ENCODE measurements at regions not wholly inside any gene's neighbourhood (a gene's known extent, or its start where the extent isn't known, plus 50 kb on each side); places are given as distances from the start of the nearest gene placed in this dataset.
"Not testable (repeated sequence)": the region's sequence is repeated elsewhere in the genome, so short reads cannot be mapped to it uniquely, and the experiment has no call there.

- Mint-ChIP-seq H3K4me3 (no peak overlapping the region), H3K27me3 (ENCODE audit: low read depth) (no peaks in the 10 kb centered on the region), H3K9me3 (peaks cover 5 to 11% of the 10 kb centered on the region in 2 donors), H3K27ac (no peak overlapping the region), H3K36me3 (ENCODE audit: insufficient read depth in 2 of 2) (no peaks in the 10 kb centered on the region), H3K4me1 (ENCODE audit: low read depth) (no peaks in the 10 kb centered on the region)
- DNase-seq (no peak), ATAC-seq (replicated peaks in 1 of 2) (no peak)
These were observed 530.6 kb upstream of the ROBO2 start for GRCh38 chr3:76509179-76509830.

GRCh38 chr3:76514836-76515235, 525.1 kb upstream of the ROBO2 start:
- Mint-ChIP-seq H3K9me3 (peaks cover 4 to 9% of the 10 kb centered on the region in 2 donors), H3K27ac (no peak overlapping the region)
- ATAC-seq (replicated peaks in 1 of 2), result no peak

GRCh38 chr3:76523337-76523736, 516.6 kb upstream of the ROBO2 start:
- Mint-ChIP-seq H3K27ac (peak overlapping the region; percentile 38), H3K4me3 (no peak overlapping the region), H3K27me3 (ENCODE audit: low read depth) (no peaks in the 10 kb centered on the region), H3K4me1 (ENCODE audit: low read depth) (no peaks in the 10 kb centered on the region), H3K36me3 (ENCODE audit: insufficient read depth in 2 of 2) (no peaks in the 10 kb centered on the region), H3K9me3 (peaks cover 4 to 5% of the 10 kb centered on the region in 2 donors)
- DNase-seq (no peak), ATAC-seq (replicated peaks in 1 of 2) (no peak)

More at GRCh38 chr3:76514836-76515235, 525.1 kb upstream of the ROBO2 start:
- no peaks in the 10 kb centered on the region for H3K27me3 Mint-ChIP-seq (ENCODE audit: low read depth)
- no peak overlapping the region for H3K4me3 Mint-ChIP-seq
- H3K36me3 Mint-ChIP-seq (ENCODE audit: insufficient read depth in 2 of 2), result no peaks in the 10 kb centered on the region
- no peak for DNase-seq
- no peaks in the 10 kb centered on the region for H3K4me1 Mint-ChIP-seq (ENCODE audit: low read depth)

- Mint-ChIP-seq H3K9me3 (peaks cover 13 to 15% of the 10 kb centered on the region in 2 donors), H3K4me3 (no peak overlapping the region), H3K27me3 (ENCODE audit: low read depth) (no peaks in the 10 kb centered on the region), H3K27ac (no peak overlapping the region), H3K4me1 (ENCODE audit: low read depth) (no peaks in the 10 kb centered on the region), H3K36me3 (ENCODE audit: insufficient read depth in 2 of 2) (no peaks in the 10 kb centered on the region)
- DNase-seq, result no peak
- ATAC-seq (replicated peaks in 1 of 2), result no peak
These were observed 514.2 kb upstream of the ROBO2 start for GRCh38 chr3:76525726-76526125.

GRCh38 chr3:76527773-76528172, 512.1 kb upstream of the ROBO2 start:
- H3K36me3 Mint-ChIP-seq (ENCODE audit: insufficient read depth in 2 of 2), result no peaks in the 10 kb centered on the region
- no peak overlapping the region for H3K27ac Mint-ChIP-seq
- peaks cover 15 to 16% of the 10 kb centered on the region in 2 donors for H3K9me3 Mint-ChIP-seq
- no peak overlapping the region for H3K4me3 Mint-ChIP-seq
- no peaks in the 10 kb centered on the region for H3K27me3 Mint-ChIP-seq (ENCODE audit: low read depth)
- DNase-seq, result no peak
- H3K4me1 Mint-ChIP-seq (ENCODE audit: low read depth), result no peaks in the 10 kb centered on the region
- ATAC-seq (replicated peaks in 1 of 2), result no peak

- no peak for DNase-seq
- Mint-ChIP-seq H3K27ac (no peak overlapping the region), H3K4me3 (no peak overlapping the region), H3K36me3 (ENCODE audit: insufficient read depth in 2 of 2) (peaks cover 0 to 1% of the 10 kb centered on the region in 2 donors), H3K9me3 (peaks cover 21 to 24% of the 10 kb centered on the region in 2 donors), H3K27me3 (ENCODE audit: low read depth) (no peaks in the 10 kb centered on the region), H3K4me1 (ENCODE audit: low read depth) (no peaks in the 10 kb centered on the region)
- ATAC-seq (replicated peaks in 1 of 2), result no peak
These were observed 507.6 kb upstream of the ROBO2 start for GRCh38 chr3:76532158-76532822.

GRCh38 chr3:76533710-76534109, 506.2 kb upstream of the ROBO2 start:
- H3K9me3 Mint-ChIP-seq, result peaks cover 21% of the 10 kb centered on the region in 2 donors
- not testable (repeated sequence) for ATAC-seq (replicated peaks in 1 of 2); H3K27ac Mint-ChIP-seq; H3K27me3 Mint-ChIP-seq (ENCODE audit: low read depth); H3K4me1 Mint-ChIP-seq (ENCODE audit: low read depth); H3K4me3 Mint-ChIP-seq; DNase-seq; H3K36me3 Mint-ChIP-seq (ENCODE audit: insufficient read depth in 2 of 2)

GRCh38 chr3:76537857-76538256, 502.0 kb upstream of the ROBO2 start:
- not testable (repeated sequence) for H3K4me1 Mint-ChIP-seq (ENCODE audit: low read depth); ATAC-seq (replicated peaks in 1 of 2); H3K4me3 Mint-ChIP-seq; H3K36me3 Mint-ChIP-seq (ENCODE audit: insufficient read depth in 2 of 2); H3K27me3 Mint-ChIP-seq (ENCODE audit: low read depth); DNase-seq; H3K27ac Mint-ChIP-seq
- peaks cover 13 to 19% of the 10 kb centered on the region in 2 donors for H3K9me3 Mint-ChIP-seq

GRCh38 chr3:76547674-76548073, 492.2 kb upstream of the ROBO2 start:
- Mint-ChIP-seq H3K36me3 (ENCODE audit: insufficient read depth in 2 of 2) (peaks cover 0 to 2% of the 10 kb centered on the region in 2 donors), H3K4me3 (no peak overlapping the region), H3K9me3 (peaks cover 6 to 10% of the 10 kb centered on the region in 2 donors), H3K4me1 (ENCODE audit: low read depth) (no peaks in the 10 kb centered on the region), H3K27ac (no peak overlapping the region), H3K27me3 (ENCODE audit: low read depth) (no peaks in the 10 kb centered on the region)
- no peak for DNase-seq
- ATAC-seq (replicated peaks in 1 of 2), result no peak

- no peak overlapping the region for H3K4me3 Mint-ChIP-seq
- peaks cover 3 to 11% of the 10 kb centered on the region in 2 donors for H3K9me3 Mint-ChIP-seq
- peaks cover 0 to 2% of the 10 kb centered on the region in 2 donors for H3K36me3 Mint-ChIP-seq (ENCODE audit: insufficient read depth in 2 of 2)
- H3K27ac Mint-ChIP-seq, result no peak overlapping the region
- ATAC-seq (replicated peaks in 1 of 2) (no peak), DNase-seq (no peak)
- H3K4me1 Mint-ChIP-seq (ENCODE audit: low read depth), result no peaks in the 10 kb centered on the region
- no peaks in the 10 kb centered on the region for H3K27me3 Mint-ChIP-seq (ENCODE audit: low read depth)
These were observed 489.2 kb upstream of the ROBO2 start for GRCh38 chr3:76550522-76551201.

- no peak overlapping the region for H3K27ac Mint-ChIP-seq
- H3K4me3 Mint-ChIP-seq, result no peak overlapping the region
- no peaks in the 10 kb centered on the region for H3K27me3 Mint-ChIP-seq (ENCODE audit: low read depth)
These were observed 488.2 kb upstream of the ROBO2 start for GRCh38 chr3:76551739-76552138.

GRCh38 chr3:76552653-76553052, 487.2 kb upstream of the ROBO2 start:
- no peak overlapping the region for H3K27ac Mint-ChIP-seq
- peaks cover 3 to 9% of the 10 kb centered on the region in 2 donors for H3K9me3 Mint-ChIP-seq

More at GRCh38 chr3:76551739-76552138, 488.2 kb upstream of the ROBO2 start:
- Mint-ChIP-seq H3K36me3 (ENCODE audit: insufficient read depth in 2 of 2) (peaks cover 0 to 2% of the 10 kb centered on the region in 2 donors), H3K9me3 (peaks cover 3 to 9% of the 10 kb centered on the region in 2 donors), H3K4me1 (ENCODE audit: low read depth) (no peaks in the 10 kb centered on the region)
- no peak for ATAC-seq (replicated peaks in 1 of 2)
- no peak for DNase-seq

GRCh38 chr3:76554707-76555106, 485.2 kb upstream of the ROBO2 start:
- no peaks in the 10 kb centered on the region for H3K4me1 Mint-ChIP-seq (ENCODE audit: low read depth)
- ATAC-seq (replicated peaks in 1 of 2) (no peak), DNase-seq (no peak)
- H3K4me3 Mint-ChIP-seq, result no peak overlapping the region
- H3K36me3 Mint-ChIP-seq (ENCODE audit: insufficient read depth in 2 of 2), result no peaks in the 10 kb centered on the region
- H3K9me3 Mint-ChIP-seq, result peaks cover 3 to 6% of the 10 kb centered on the region in 2 donors
- no peak overlapping the region for H3K27ac Mint-ChIP-seq
- no peaks in the 10 kb centered on the region for H3K27me3 Mint-ChIP-seq (ENCODE audit: low read depth)

More at GRCh38 chr3:76552653-76553052, 487.2 kb upstream of the ROBO2 start:
- H3K36me3 Mint-ChIP-seq (ENCODE audit: insufficient read depth in 2 of 2), result peaks cover 0 to 2% of the 10 kb centered on the region in 2 donors
- ATAC-seq (replicated peaks in 1 of 2) (no peak), DNase-seq (no peak)
- H3K4me1 Mint-ChIP-seq (ENCODE audit: low read depth), result no peaks in the 10 kb centered on the region
- H3K27me3 Mint-ChIP-seq (ENCODE audit: low read depth), result no peaks in the 10 kb centered on the region
- no peak overlapping the region for H3K4me3 Mint-ChIP-seq
